Transverse colon (tissue), 4 donors: ENCODE measurements at regions not wholly inside any gene's neighbourhood (a gene's known extent, or its start where the extent isn't known, plus 50 kb on each side); places are given as distances from the start of the nearest gene placed in this dataset.

Source experiments
- CTCF ChIP-seq, 5 experiments: fragments of 200-600 bp in 3 of 5; fragments of 450-650 bp in 2 of 5; sonication (generic) in 3 of 5; IDR thresholded peaks; 1 replicate in 2 of 5; 2 replicates in 3 of 5; pipeline ENCODE4 v1.5.1; 2016 to 2017; ENCODE audit warnings: antibody characterized with exemption in 5 of 5, inconsistent platforms in 3 of 5, mild to moderate bottlenecking in 2 of 5, moderate library complexity in 1 of 5
- POLR2A ChIP-seq: fragments of 450-650 bp; IDR thresholded peaks from one replicate; pipeline ENCODE4 v1.6.1; 2016; ENCODE audit warnings: antibody characterized with exemption, mild to moderate bottlenecking, moderate library complexity
- POLR2AphosphoS5 ChIP-seq, 3 donors: sonication (generic); formaldehyde crosslinking; IDR thresholded peaks; one replicate each; pipeline ENCODE4 v1.6.1; 2016; ENCODE audit warnings: antibody characterized with exemption in 3 of 3

- TF ChIP-seq POLR2A (no peak), CTCF (IDR thresholded peaks at IDR 0.05) (no peak), POLR2AphosphoS5 (IDR thresholded peaks at IDR 0.05) (no peak)
These were observed 466.4 kb downstream of the KLF12 start for GRCh38 chr13:73667756-73668155.
